ENCODE measurements at regions not wholly inside any gene's neighbourhood (a gene's known extent, or its start where the extent isn't known, plus 50 kb on each side); places are given as distances from the start of the nearest gene placed in this dataset.
"Not testable (repeated sequence)": the region's sequence is repeated elsewhere in the genome, so short reads cannot be mapped to it uniquely, and the experiment has no call there.

DNA sequence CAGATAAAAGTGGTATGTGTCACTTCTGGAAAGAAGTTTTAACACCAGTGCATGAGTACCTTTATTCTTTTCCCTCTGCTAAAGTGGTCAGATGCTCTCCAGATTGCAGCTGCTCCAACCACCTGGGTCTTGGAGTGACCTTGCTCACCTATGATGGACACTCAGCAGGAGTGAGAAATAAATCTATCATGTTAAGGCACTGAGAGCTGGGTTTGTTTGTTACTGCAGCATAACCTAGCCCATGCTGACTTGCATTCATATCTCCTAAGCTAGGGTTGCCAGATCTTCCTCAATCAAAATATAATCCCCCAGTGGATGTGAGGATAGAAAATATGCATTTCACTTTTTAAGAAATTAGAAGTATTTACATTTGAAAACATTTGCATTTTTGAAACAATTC is 295.9 kb downstream of the AGTPBP1 start:
- Mint-ChIP-seq H3K36me3 (ENCODE audit: low read depth) (no peaks in the 10 kb centered on the region), H3K4me3 (no peak overlapping the region), H3K9me3 (ENCODE audit: low read depth) (peaks cover 13% of the 10 kb centered on the region), H3K4me1 (no peaks in the 10 kb centered on the region), H3K27ac (no peak overlapping the region), H3K27me3 (peaks cover 5% of the 10 kb centered on the region)
- intact Hi-C loops (cut with DNase I, micrococcal nuclease), result no loop called here
- DNase-seq (no peak), ATAC-seq (no peak)
- POLR2A ChIA-PET, result no interaction called here
- CTCF ChIA-PET, result no interaction called here

DNA sequence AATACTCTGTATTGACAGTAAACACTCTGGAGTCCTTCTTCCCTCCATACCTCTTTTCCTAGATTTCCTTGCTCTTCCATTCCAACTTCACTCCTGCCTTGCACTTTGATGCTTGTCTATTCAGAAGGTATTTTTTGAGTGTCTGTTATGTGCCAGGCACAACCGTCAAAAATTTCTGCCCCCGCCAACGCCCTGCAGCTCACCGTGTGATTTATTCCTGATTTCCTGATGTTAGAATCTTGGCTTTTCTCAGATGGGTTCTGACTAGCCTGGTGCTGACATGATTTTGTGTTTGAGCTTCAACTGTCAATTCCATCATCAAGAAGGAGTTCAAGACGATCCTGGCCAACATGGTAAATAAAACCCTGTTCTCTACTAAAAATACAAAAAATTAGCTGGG is 297.5 kb downstream of the AGTPBP1 start:
- CTCF ChIA-PET, result interaction anchor here (1.2 kb wide), 1 partner anchor 19 kb away, joined by 3 read pairs; no protein-coding TSS in a partner anchor
- intact Hi-C loops (cut with DNase I, micrococcal nuclease), result no loop called here
- no peak for ATAC-seq
- POLR2A ChIA-PET, result no interaction called here
- H3K36me3 Mint-ChIP-seq (ENCODE audit: low read depth), result no peaks in the 10 kb centered on the region
- no peak overlapping the region for H3K27ac Mint-ChIP-seq
- H3K9me3 Mint-ChIP-seq (ENCODE audit: low read depth), result peaks cover 13% of the 10 kb centered on the region
- DNase-seq, result no peak
- no peaks in the 10 kb centered on the region for H3K4me1 Mint-ChIP-seq
- H3K4me3 Mint-ChIP-seq, result no peak overlapping the region
- H3K27me3 Mint-ChIP-seq, result no peaks in the 10 kb centered on the region

DNA sequence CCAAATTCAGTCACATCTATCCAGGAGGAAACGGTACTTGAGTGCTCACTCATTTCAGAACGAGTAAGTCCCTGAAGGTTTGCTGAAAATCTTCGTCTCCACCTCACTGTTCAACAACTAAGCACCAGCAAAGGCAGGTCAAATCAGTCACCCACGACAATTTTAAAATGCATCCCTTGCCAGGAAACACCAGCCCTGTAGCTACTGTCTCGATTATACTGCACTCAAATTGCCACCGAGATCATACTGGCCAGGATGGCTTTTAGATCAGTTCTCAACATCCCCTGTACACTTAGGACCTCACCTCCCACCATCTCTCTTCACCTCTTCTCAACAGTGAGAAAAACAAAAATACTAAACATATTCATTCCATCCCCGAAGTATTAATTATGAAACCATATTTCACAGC is 298.6 kb downstream of the AGTPBP1 start:
- ChIA-PET CTCF (interaction anchor here (0.6 kb wide), 1 partner anchor 999 kb away, joined by 3 read pairs; no protein-coding TSS in a partner anchor), POLR2A (no interaction called here)
- DNase-seq, result no peak
- H3K4me1 Mint-ChIP-seq, result no peaks in the 10 kb centered on the region
- H3K36me3 Mint-ChIP-seq (ENCODE audit: low read depth), result no peaks in the 10 kb centered on the region
- intact Hi-C loops (cut with DNase I, micrococcal nuclease), result no loop called here
- no peaks in the 10 kb centered on the region for H3K27me3 Mint-ChIP-seq
- peaks cover 13% of the 10 kb centered on the region for H3K9me3 Mint-ChIP-seq (ENCODE audit: low read depth)
- no peak for ATAC-seq
- H3K27ac Mint-ChIP-seq, result no peak overlapping the region
- no peak overlapping the region for H3K4me3 Mint-ChIP-seq

DNA sequence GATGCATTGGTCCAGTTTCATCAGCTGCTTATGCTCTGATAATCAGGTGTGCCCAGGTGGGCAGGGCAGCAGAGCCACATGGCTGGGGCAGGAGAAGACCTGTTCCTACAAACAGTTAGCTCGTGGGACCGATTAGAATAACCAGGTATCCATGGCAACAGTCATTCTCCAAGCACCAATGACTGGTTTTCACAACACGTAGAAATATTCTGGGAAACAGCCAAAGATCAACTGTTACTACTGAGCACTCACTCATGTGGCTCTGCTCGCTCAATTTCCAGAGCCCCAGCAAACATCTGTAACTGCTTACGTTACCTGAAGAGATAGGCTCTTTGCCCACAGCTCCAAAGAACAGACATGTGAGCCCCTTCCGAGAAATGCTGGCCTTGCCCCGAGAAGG is 302.0 kb downstream of the AGTPBP1 start:
- Mint-ChIP-seq H3K36me3 (ENCODE audit: low read depth) (no peaks in the 10 kb centered on the region), H3K27me3 (peaks cover 4% of the 10 kb centered on the region), H3K27ac (no peak overlapping the region), H3K4me1 (no peaks in the 10 kb centered on the region), H3K9me3 (ENCODE audit: low read depth) (no peaks in the 10 kb centered on the region), H3K4me3 (no peak overlapping the region)
- intact Hi-C loops (cut with DNase I, micrococcal nuclease), result no loop called here
- DNase-seq (no peak), ATAC-seq (no peak)
- POLR2A ChIA-PET, result no interaction called here
- CTCF ChIA-PET, result no interaction called here

DNA sequence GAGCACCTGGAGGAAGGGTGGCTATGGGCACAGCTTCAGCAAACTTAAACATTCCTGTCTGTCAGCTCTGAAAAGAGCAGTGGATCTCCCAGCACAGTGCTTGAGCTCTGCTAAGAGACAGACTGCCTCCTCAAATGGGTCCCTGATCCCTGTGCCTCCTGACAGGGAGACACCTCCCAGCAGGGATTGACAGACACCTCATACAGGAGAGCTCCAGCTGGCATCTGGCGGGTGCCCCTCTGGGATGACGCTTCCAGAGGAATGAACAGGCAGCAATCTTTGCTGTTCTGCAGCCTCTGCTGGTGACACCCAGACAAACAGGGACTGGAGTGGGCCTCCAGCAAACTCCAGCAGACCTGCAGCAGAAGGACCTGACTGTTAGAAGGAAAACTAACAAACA is 307.8 kb downstream of the AGTPBP1 start:
- H3K27me3 Mint-ChIP-seq, result peaks cover 22% of the 10 kb centered on the region
- DNase-seq; H3K9me3 Mint-ChIP-seq (ENCODE audit: low read depth); H3K4me3 Mint-ChIP-seq; H3K4me1 Mint-ChIP-seq; ATAC-seq; intact Hi-C loops (cut with DNase I, micrococcal nuclease); H3K36me3 Mint-ChIP-seq (ENCODE audit: low read depth); H3K27ac Mint-ChIP-seq; POLR2A ChIA-PET: not testable (repeated sequence)
- CTCF ChIA-PET, result interaction anchor here (1.4 kb wide), 1 partner anchor 9 kb away, joined by 4 read pairs; no protein-coding TSS in a partner anchor

DNA sequence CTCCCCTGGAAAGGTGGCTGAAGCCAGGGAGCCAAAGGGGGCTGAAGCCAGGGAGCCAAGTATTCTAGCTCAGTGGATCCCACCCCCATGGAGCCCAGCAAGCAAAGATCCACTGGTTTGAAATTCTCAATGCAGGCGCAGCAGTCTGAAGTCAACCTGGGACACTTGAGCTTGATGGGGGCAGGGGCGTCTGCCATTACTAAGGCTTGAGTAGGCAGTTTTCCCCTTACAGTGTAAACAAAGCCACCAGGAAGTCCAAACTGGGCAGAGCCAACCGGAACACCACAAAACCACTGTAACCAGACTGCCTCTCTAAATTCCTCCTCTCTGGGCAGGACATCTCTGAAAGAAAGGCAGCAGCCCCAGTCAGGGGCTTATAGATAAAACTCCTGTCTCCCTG is 308.2 kb downstream of the AGTPBP1 start:
- H3K27me3 Mint-ChIP-seq, result peaks cover 24% of the 10 kb centered on the region
- CTCF ChIA-PET, result interaction anchor here (1.4 kb wide), 1 partner anchor 8 kb away, joined by 4 read pairs; no protein-coding TSS in a partner anchor
- POLR2A ChIA-PET; H3K4me1 Mint-ChIP-seq; H3K9me3 Mint-ChIP-seq (ENCODE audit: low read depth); H3K4me3 Mint-ChIP-seq; ATAC-seq; intact Hi-C loops (cut with DNase I, micrococcal nuclease); H3K36me3 Mint-ChIP-seq (ENCODE audit: low read depth); DNase-seq; H3K27ac Mint-ChIP-seq: not testable (repeated sequence)

DNA sequence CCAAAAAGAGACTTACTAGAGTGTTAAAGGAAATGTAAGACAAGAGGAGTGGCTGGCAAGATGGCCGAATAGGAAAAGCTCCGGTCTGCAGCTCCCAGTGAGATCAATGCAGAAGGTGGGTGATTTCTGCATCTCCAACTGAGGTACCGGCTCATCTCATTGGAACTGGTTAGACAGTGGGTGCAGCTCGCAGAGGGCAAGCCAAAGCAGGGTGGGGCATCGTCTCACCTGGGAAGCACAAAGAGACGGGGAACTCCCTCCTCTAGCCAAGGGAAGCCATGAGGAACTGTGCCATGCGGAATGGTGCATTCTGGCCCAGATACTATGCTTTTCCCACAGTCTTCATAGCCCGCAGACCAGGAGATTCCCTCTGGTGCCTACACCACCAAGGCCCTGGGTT is 308.7 kb downstream of the AGTPBP1 start:
- H3K27ac Mint-ChIP-seq, result no peak overlapping the region
- no peaks in the 10 kb centered on the region for H3K36me3 Mint-ChIP-seq (ENCODE audit: low read depth)
- no peaks in the 10 kb centered on the region for H3K4me1 Mint-ChIP-seq
- ATAC-seq, result no peak
- no peaks in the 10 kb centered on the region for H3K9me3 Mint-ChIP-seq (ENCODE audit: low read depth)
- intact Hi-C loops (cut with DNase I, micrococcal nuclease), result no loop called here
- no peak for DNase-seq
- POLR2A ChIA-PET, result no interaction called here
- H3K27me3 Mint-ChIP-seq, result peaks cover 24% of the 10 kb centered on the region
- H3K4me3 Mint-ChIP-seq, result no peak overlapping the region
- CTCF ChIA-PET, result interaction anchor here (1.4 kb wide), 1 partner anchor 8 kb away, joined by 4 read pairs; no protein-coding TSS in a partner anchor

DNA sequence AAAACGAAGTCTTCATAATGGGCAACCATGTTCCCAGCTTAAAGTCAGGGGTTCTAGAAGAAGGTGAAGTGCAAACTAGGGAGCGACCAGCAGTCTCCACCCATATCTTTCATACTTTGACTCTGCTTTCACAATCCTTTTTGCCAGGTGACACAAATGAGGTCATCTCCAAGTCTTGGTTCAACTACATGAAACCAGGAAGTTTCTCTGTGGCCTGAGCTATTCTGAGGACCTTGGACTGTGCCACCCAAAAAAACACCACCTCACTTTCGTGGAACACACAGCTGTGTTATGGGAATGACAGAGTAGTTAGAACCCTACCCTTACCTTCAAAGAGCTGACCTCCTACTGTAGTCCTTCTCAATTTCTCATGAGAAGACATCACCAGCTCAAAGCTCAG is 309.2 kb downstream of the AGTPBP1 start:
- H3K36me3 Mint-ChIP-seq (ENCODE audit: low read depth), result no peaks in the 10 kb centered on the region
- H3K4me3 Mint-ChIP-seq, result no peak overlapping the region
- H3K27me3 Mint-ChIP-seq, result peaks cover 26% of the 10 kb centered on the region
- no peak overlapping the region for H3K27ac Mint-ChIP-seq
- no peaks in the 10 kb centered on the region for H3K9me3 Mint-ChIP-seq (ENCODE audit: low read depth)
- CTCF ChIA-PET, result no interaction called here
- no peaks in the 10 kb centered on the region for H3K4me1 Mint-ChIP-seq
- ATAC-seq (no peak), DNase-seq (no peak)
- intact Hi-C loops (cut with DNase I, micrococcal nuclease), result no loop called here
- POLR2A ChIA-PET, result no interaction called here

DNA sequence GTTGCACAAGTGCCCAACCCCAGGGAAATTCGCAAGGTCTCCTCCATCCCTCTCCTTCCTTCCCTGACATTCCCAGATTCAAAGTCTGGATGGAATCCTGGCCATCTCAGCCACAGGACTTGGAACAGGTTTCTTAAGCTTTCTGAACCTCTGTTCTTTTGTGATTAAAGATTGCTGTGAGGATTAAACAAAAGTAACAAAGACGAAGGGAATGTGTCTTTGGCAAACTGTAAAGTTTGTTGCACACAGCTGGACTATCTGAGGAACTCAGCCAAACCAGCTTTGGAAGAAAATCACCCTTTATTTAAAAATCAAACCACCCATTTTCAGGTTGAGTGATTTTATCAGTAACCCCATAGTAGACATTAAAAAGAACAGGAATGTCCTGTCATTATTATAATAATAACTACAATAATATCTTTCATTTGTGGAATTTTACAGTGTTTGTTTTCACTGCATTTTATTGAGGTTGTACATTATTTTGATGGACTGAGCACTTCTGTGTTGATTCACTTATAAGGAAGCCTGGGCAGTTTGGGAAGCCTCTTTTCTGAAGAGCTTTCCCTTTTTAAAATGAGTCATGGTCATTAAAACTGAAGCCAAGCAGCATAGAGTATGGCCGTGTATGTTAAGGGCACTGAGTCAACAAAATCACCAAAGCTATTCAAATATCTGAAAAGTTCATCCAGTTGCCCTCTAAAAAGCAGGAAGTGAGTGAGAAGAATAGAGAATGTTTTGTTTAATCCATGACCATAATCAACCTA is 310.2 kb downstream of the AGTPBP1 start:
- DNase-seq (no peak), ATAC-seq (no peak)
- Mint-ChIP-seq H3K27me3 (peaks cover 31% of the 10 kb centered on the region), H3K4me3 (no peak overlapping the region), H3K4me1 (no peaks in the 10 kb centered on the region), H3K36me3 (ENCODE audit: low read depth) (no peaks in the 10 kb centered on the region), H3K9me3 (ENCODE audit: low read depth) (no peaks in the 10 kb centered on the region), H3K27ac (no peak overlapping the region)
- ChIA-PET POLR2A (no interaction called here), CTCF (no interaction called here)
- intact Hi-C loops (cut with DNase I, micrococcal nuclease), result no loop called here

DNA sequence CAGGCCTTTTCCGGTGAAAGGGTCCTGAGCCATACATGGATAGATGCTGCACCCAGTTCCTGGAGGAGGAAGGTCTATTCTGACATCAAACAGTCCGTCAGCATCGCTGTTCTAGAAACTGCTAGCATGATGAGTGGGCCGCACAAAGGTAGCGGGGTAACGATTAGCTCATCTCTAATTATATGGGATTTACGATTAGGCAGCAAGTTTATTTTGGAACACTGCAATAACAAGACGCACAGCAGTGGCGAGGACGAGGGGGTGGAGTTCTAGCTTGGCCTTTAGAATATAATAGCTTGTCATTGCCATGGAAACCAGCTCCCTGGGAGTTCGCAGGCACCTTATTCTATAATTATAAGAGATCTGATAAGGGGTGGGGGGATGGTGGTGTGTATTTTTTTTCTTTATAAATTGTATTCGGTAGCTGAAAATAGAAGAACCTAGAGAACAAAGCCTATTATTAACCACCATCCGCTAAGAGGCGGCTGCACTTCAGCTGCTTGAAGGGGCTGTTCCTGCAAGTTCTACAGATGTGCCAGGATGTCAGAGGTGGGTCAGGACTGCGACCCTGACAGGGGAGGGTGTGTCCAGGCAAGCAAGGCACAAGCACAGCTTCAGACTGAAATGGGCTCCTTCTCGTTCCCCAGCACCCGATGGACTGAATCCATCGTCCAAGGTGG is 311.0 kb downstream of the AGTPBP1 start:
- H3K4me1 Mint-ChIP-seq, result no peaks in the 10 kb centered on the region
- H3K9me3 Mint-ChIP-seq (ENCODE audit: low read depth), result no peaks in the 10 kb centered on the region
- H3K36me3 Mint-ChIP-seq (ENCODE audit: low read depth), result no peaks in the 10 kb centered on the region
- no peak overlapping the region for H3K4me3 Mint-ChIP-seq
- ATAC-seq, result no peak
- CTCF ChIA-PET, result no interaction called here
- POLR2A ChIA-PET, result no interaction called here
- intact Hi-C loops (cut with DNase I, micrococcal nuclease), result no loop called here
- H3K27me3 Mint-ChIP-seq, result peaks cover 32% of the 10 kb centered on the region
- no peak for DNase-seq
- no peak overlapping the region for H3K27ac Mint-ChIP-seq

DNA sequence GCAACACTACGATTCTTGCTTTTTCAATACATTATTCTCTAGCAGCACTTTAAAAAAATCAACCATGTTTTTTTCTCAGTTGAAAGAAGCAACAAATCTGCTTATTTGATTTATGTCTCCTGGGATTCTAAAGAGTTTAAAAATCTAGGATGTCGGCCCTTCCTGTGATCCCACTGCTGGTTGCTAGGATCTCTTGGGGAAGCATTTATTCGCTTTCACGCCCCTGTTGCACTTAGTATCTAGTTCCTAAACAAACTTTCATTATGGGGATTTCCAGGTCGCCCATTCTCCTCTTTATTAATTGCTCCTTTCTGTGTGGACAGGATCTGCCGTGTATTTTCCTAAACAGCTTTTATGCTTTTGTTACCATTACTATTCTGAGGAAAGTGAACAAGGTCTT is 313.5 kb downstream of the AGTPBP1 start:
- no peaks in the 10 kb centered on the region for H3K36me3 Mint-ChIP-seq (ENCODE audit: low read depth)
- no peaks in the 10 kb centered on the region for H3K9me3 Mint-ChIP-seq (ENCODE audit: low read depth)
- H3K4me1 Mint-ChIP-seq, result no peaks in the 10 kb centered on the region
- H3K27me3 Mint-ChIP-seq, result peaks cover 31% of the 10 kb centered on the region
- intact Hi-C loops (cut with DNase I, micrococcal nuclease), result loop anchor here (10.0 kb wide), 2 partner anchors 763 to 1033 kb away; partner anchors contain the start of gene NTRK2 (in 1 of the 2)
- ChIA-PET CTCF (no interaction called here), POLR2A (no interaction called here)
- no peak for DNase-seq
- H3K4me3 Mint-ChIP-seq, result no peak overlapping the region
- no peak for ATAC-seq
- H3K27ac Mint-ChIP-seq, result no peak overlapping the region

DNA sequence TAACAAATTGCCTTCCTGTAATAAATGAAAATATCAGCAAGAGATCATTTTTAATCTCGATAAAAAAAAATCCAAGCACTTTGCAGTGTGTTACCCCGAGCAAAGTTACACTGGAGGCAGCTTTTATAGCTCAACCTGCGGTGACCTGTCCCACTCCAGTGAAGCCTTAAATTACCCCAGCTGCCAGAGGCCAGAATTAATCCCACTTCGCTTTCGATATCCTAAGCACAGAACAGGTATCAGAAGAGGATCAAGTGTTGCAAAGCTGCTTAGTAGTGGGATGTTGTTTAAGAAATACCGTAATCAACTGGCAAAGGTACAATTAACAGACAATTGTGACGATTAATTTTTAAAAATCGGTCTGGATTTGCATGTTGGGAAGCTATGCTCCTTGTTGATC is 314.0 kb downstream of the AGTPBP1 start:
- ChIA-PET CTCF (no interaction called here), POLR2A (no interaction called here)
- Mint-ChIP-seq H3K4me1 (no peaks in the 10 kb centered on the region), H3K9me3 (ENCODE audit: low read depth) (no peaks in the 10 kb centered on the region), H3K36me3 (ENCODE audit: low read depth) (no peaks in the 10 kb centered on the region), H3K4me3 (no peak overlapping the region), H3K27ac (no peak overlapping the region), H3K27me3 (peaks cover 28% of the 10 kb centered on the region)
- ATAC-seq (no peak), DNase-seq (no peak)
- intact Hi-C loops (cut with DNase I, micrococcal nuclease), result loop anchor here (10.0 kb wide), 2 partner anchors 763 to 1033 kb away; partner anchors contain the start of gene NTRK2 (in 1 of the 2)

Data from activated CD4-positive, alpha-beta T cell treated with anti-CD3 and anti-CD28 coated beads for 36 hours (primary cell).